Activated T-cell treated with anti-CD3 and anti-CD28 coated beads, Interleukin-2, amount 50 U/mL, for 24 hours (primary cell): ENCODE measurements at regions not wholly inside any gene's neighbourhood (a gene's known extent, or its start where the extent isn't known, plus 50 kb on each side); places are given as distances from the start of the nearest gene placed in this dataset.

Source experiments
- DNase-seq: peaks from one replicate; pipeline ENCODE4 v3.0.0-alpha.2; 2020
- H3K27ac Mint-ChIP-seq: 2 replicates; pipeline ENCODE4 v1.8.0; 2020; ENCODE audit warnings: mild to moderate bottlenecking, mixed read lengths
- H3K27me3 Mint-ChIP-seq: 2 replicates; pipeline ENCODE4 v1.8.0; 2020; ENCODE audit warnings: mixed read lengths
- H3K36me3 Mint-ChIP-seq: 2 replicates; pipeline ENCODE4 v1.8.0; 2020; ENCODE audit warnings: low read depth, mixed read lengths
- H3K4me1 Mint-ChIP-seq: 2 replicates; pipeline ENCODE4 v1.8.0; 2020; ENCODE audit warnings: low read depth, mixed read lengths
- H3K4me3 Mint-ChIP-seq: 2 replicates; pipeline ENCODE4 v1.8.0; 2020; ENCODE audit warnings: mild to moderate bottlenecking, moderate library complexity, mixed read lengths
- H3K9me3 Mint-ChIP-seq: 2 replicates; pipeline ENCODE4 v1.8.0; 2020; ENCODE audit warnings: mixed read lengths

GRCh38 chr12:124686370-124687173, 119.2 kb upstream of the NCOR2 start:
- Mint-ChIP-seq H3K4me3 (no peak overlapping the region), H3K27me3 (no peaks in the 10 kb centered on the region), H3K36me3 (no peaks in the 10 kb centered on the region), H3K27ac (no peak overlapping the region), H3K4me1 (peaks cover 34% of the 10 kb centered on the region), H3K9me3 (no peaks in the 10 kb centered on the region)
- DNase-seq = no peak

GRCh38 chr12:124685689-124686369, 118.4 kb upstream of the NCOR2 start:
- no peaks in the 10 kb centered on the region for H3K9me3 Mint-ChIP-seq
- H3K4me1 Mint-ChIP-seq = peaks cover 34% of the 10 kb centered on the region
- no peak overlapping the region for H3K4me3 Mint-ChIP-seq
- H3K27me3 Mint-ChIP-seq = no peaks in the 10 kb centered on the region
- no peak for DNase-seq
- no peaks in the 10 kb centered on the region for H3K36me3 Mint-ChIP-seq
- H3K27ac Mint-ChIP-seq = no peak overlapping the region

GRCh38 chr12:124684971-124685688, 117.7 kb upstream of the NCOR2 start:
- no peak overlapping the region for H3K4me3 Mint-ChIP-seq
- no peak for DNase-seq
- H3K27ac Mint-ChIP-seq = no peak overlapping the region
- no peaks in the 10 kb centered on the region for H3K9me3 Mint-ChIP-seq
- H3K4me1 Mint-ChIP-seq = peaks cover 34% of the 10 kb centered on the region
- H3K27me3 Mint-ChIP-seq = no peaks in the 10 kb centered on the region
- H3K36me3 Mint-ChIP-seq = no peaks in the 10 kb centered on the region

GRCh38 chr12:124684496-124684895, 117.1 kb upstream of the NCOR2 start:
- Mint-ChIP-seq H3K9me3 (no peaks in the 10 kb centered on the region), H3K4me1 (peaks cover 34% of the 10 kb centered on the region), H3K27me3 (no peaks in the 10 kb centered on the region), H3K4me3 (no peak overlapping the region), H3K27ac (peak overlapping the region; percentile 34), H3K36me3 (no peaks in the 10 kb centered on the region)
- DNase-seq = no peak

GRCh38 chr12:124683152-124684124, 116.0 kb upstream of the NCOR2 start:
- Mint-ChIP-seq H3K36me3 (no peaks in the 10 kb centered on the region), H3K4me3 (no peak overlapping the region), H3K27ac (no peak overlapping the region), H3K27me3 (no peaks in the 10 kb centered on the region), H3K9me3 (no peaks in the 10 kb centered on the region), H3K4me1 (peaks cover 30% of the 10 kb centered on the region)
- DNase-seq = no peak

- no peak for DNase-seq
- Mint-ChIP-seq H3K4me3 (no peak overlapping the region), H3K27ac (no peak overlapping the region), H3K27me3 (no peaks in the 10 kb centered on the region), H3K4me1 (peaks cover 21% of the 10 kb centered on the region), H3K9me3 (no peaks in the 10 kb centered on the region), H3K36me3 (no peaks in the 10 kb centered on the region)
These were observed 115.2 kb upstream of the NCOR2 start for GRCh38 chr12:124682425-124683151.

- H3K4me1 Mint-ChIP-seq = peaks cover 14% of the 10 kb centered on the region
- H3K36me3 Mint-ChIP-seq = no peaks in the 10 kb centered on the region
- H3K27ac Mint-ChIP-seq = no peak overlapping the region
- H3K9me3 Mint-ChIP-seq = no peaks in the 10 kb centered on the region
- H3K4me3 Mint-ChIP-seq = no peak overlapping the region
- H3K27me3 Mint-ChIP-seq = no peaks in the 10 kb centered on the region
- DNase-seq = no peak
These were observed 114.5 kb upstream of the NCOR2 start for GRCh38 chr12:124681779-124682391.

GRCh38 chr12:124680863-124681778, 113.7 kb upstream of the NCOR2 start:
- H3K27me3 Mint-ChIP-seq = no peaks in the 10 kb centered on the region
- no peaks in the 10 kb centered on the region for H3K9me3 Mint-ChIP-seq
- H3K36me3 Mint-ChIP-seq = no peaks in the 10 kb centered on the region
- H3K27ac Mint-ChIP-seq = no peak overlapping the region
- H3K4me1 Mint-ChIP-seq = peaks cover 15% of the 10 kb centered on the region
- H3K4me3 Mint-ChIP-seq = no peak overlapping the region
- no peak for DNase-seq

- peaks cover 10% of the 10 kb centered on the region for H3K4me1 Mint-ChIP-seq
- H3K36me3 Mint-ChIP-seq = no peaks in the 10 kb centered on the region
- no peaks in the 10 kb centered on the region for H3K9me3 Mint-ChIP-seq
These were observed 112.3 kb upstream of the NCOR2 start for GRCh38 chr12:124679533-124680371.

GRCh38 chr12:124679047-124679446, 111.6 kb upstream of the NCOR2 start:
- Mint-ChIP-seq H3K27ac (no peak overlapping the region), H3K36me3 (no peaks in the 10 kb centered on the region), H3K9me3 (no peaks in the 10 kb centered on the region), H3K4me1 (peaks cover 4% of the 10 kb centered on the region), H3K27me3 (no peaks in the 10 kb centered on the region), H3K4me3 (no peak overlapping the region)
- no peak for DNase-seq

More at GRCh38 chr12:124679533-124680371, 112.3 kb upstream of the NCOR2 start:
- H3K27me3 Mint-ChIP-seq = no peaks in the 10 kb centered on the region
- H3K27ac Mint-ChIP-seq = no peak overlapping the region
- no peak for DNase-seq
- H3K4me3 Mint-ChIP-seq = no peak overlapping the region

GRCh38 chr12:124678421-124678893, 111.0 kb upstream of the NCOR2 start:
- H3K9me3 Mint-ChIP-seq = no peaks in the 10 kb centered on the region
- H3K27ac Mint-ChIP-seq = no peak overlapping the region
- DNase-seq = no peak
- H3K4me3 Mint-ChIP-seq = no peak overlapping the region
- H3K4me1 Mint-ChIP-seq = peaks cover 4% of the 10 kb centered on the region
- H3K36me3 Mint-ChIP-seq = no peaks in the 10 kb centered on the region
- no peaks in the 10 kb centered on the region for H3K27me3 Mint-ChIP-seq
